Body of pancreas (tissue), 4 donors: ENCODE measurements at regions not wholly inside any gene's neighbourhood (a gene's known extent, or its start where the extent isn't known, plus 50 kb on each side); places are given as distances from the start of the nearest gene placed in this dataset.

Experiments used
- ATAC-seq: fragments of 150-250 bp; one replicate; pipeline ENCODE4 v1.9.1; 2016
- DNase-seq, 4 donors: peaks; one replicate each; pipeline ENCODE4 v3.0.0-alpha.2; 2019
- H3K27ac ChIP-seq, 4 donors: fragments of 200-600 bp; sonication (generic); 1 replicate in 3 of 4; 2 replicates in 1 of 4; pipeline versions ENCODE4 v1.5.1 to v1.6.1; 2016 to 2019; ENCODE audit warnings: mild to moderate bottlenecking in 1 of 4, mixed read lengths in 1 of 4, moderate library complexity in 1 of 4
- H3K27me3 ChIP-seq, 2 donors: fragments of 200-600 bp; sonication (generic); one replicate each; pipeline ENCODE4 v1.6.0; 2016; ENCODE audit warnings: mild to moderate bottlenecking in 1 of 2
- H3K36me3 ChIP-seq, 2 donors: fragments of 200-600 bp; sonication (generic); replicated peaks in 1 of 2; 2 replicates each; pipeline ENCODE4 v1.5.1; 2016; ENCODE audit warnings: low read depth in 2 of 2; ENCODE audit not compliant: insufficient read depth in 1 of 2
- H3K4me1 ChIP-seq: fragments of 200-600 bp; sonication (generic); one replicate; pipeline ENCODE4 v1.6.0; 2016
- H3K4me3 ChIP-seq, 2 donors: fragments of 200-600 bp; sonication (generic); 1 replicate in 1 of 2; 2 replicates in 1 of 2; pipeline ENCODE4 v1.5.1; 2016 to 2019
- H3K9me3 ChIP-seq, 3 donors: fragments of 200-600 bp; sonication (generic); 1 replicate in 2 of 3; 2 replicates in 1 of 3; pipeline ENCODE4 v1.5.1; 2016
- CTCF ChIP-seq, 7 experiments: fragments of 450-650 bp in 4 of 7; fragments of 200-600 bp in 3 of 7; sonication (generic) in 3 of 7; IDR thresholded peaks; one replicate each; pipeline ENCODE4 v1.5.1; 2016 to 2019; ENCODE audit warnings: antibody characterized with exemption in 7 of 7
- POLR2A ChIP-seq, 3 donors: fragments of 450-650 bp; IDR thresholded peaks; one replicate each; pipeline ENCODE4 v1.6.1; 2016; ENCODE audit warnings: antibody characterized with exemption in 3 of 3, mild to moderate bottlenecking in 2 of 3
- WGBS, 2 donors: methylation state at CpG; one replicate each; pipeline ENCODE4 v1.1.5; 2017; 5-methylcytosine and 5-hydroxymethylcytosine counted together
- intact Hi-C: fragments of 100-400 bp; cut with DNase I; formaldehyde crosslinking; loops from one replicate; pipeline ENCODE4 v1.15.1; 2023

- no peaks in the 10 kb centered on the region for H3K4me1 ChIP-seq
- 55 to 64% methylated on average over 4 of the region's 4 CpGs for WGBS, 2 donors
These were observed 390.9 kb downstream of the CDH7 start for GRCh38 chr18:66141716-66142115.

GRCh38 chr18:66138642-66139041 is 387.8 kb downstream of the CDH7 start:
- ATAC-seq (no peak), DNase-seq (no peak)
- intact Hi-C loops: no loop called here
- no peak for TF ChIP-seq CTCF (IDR thresholded peaks at IDR 0.05)
- Histone ChIP-seq H3K27me3 (no peaks in the 10 kb centered on the region), H3K9me3 (no peaks in the 10 kb centered on the region), H3K27ac (no peak overlapping the region), H3K4me3 (no peak overlapping the region), H3K4me1 (no peaks in the 10 kb centered on the region), H3K36me3 (no peaks in the 10 kb centered on the region)
- WGBS, 2 donors: 86% methylated on average over 5 of the region's 5 CpGs

More at GRCh38 chr18:66141716-66142115, 390.9 kb downstream of the CDH7 start:
- H3K36me3 ChIP-seq: no peaks in the 10 kb centered on the region
- intact Hi-C loops: no loop called here
- TF ChIP-seq POLR2A (IDR thresholded peaks at IDR 0.05) (no peak), CTCF (IDR thresholded peaks at IDR 0.05) (no peak)
- DNase-seq: no peak
- no peak for ATAC-seq
- H3K27ac ChIP-seq: no peak overlapping the region
- no peaks in the 10 kb centered on the region for H3K27me3 ChIP-seq
- no peak overlapping the region for H3K4me3 ChIP-seq
- H3K9me3 ChIP-seq: no peaks in the 10 kb centered on the region

GRCh38 chr18:66136039-66136438 is 385.2 kb downstream of the CDH7 start:
- no peaks in the 10 kb centered on the region for H3K9me3 ChIP-seq
- no peaks in the 10 kb centered on the region for H3K4me1 ChIP-seq
- H3K36me3 ChIP-seq: no peaks in the 10 kb centered on the region
- no peak overlapping the region for H3K27ac ChIP-seq
- TF ChIP-seq POLR2A (IDR thresholded peaks at IDR 0.05) (no peak), CTCF (IDR thresholded peaks at IDR 0.05) (no peak)
- DNase-seq: no peak
- ATAC-seq: no peak
- WGBS, 2 donors: 71 to 77% methylated on average over 1 of the region's 1 CpG
- H3K27me3 ChIP-seq: no peaks in the 10 kb centered on the region
- intact Hi-C loops: no loop called here
- no peak overlapping the region for H3K4me3 ChIP-seq

- TF ChIP-seq CTCF (IDR thresholded peaks at IDR 0.05) (no peak), POLR2A (IDR thresholded peaks at IDR 0.05) (no peak)
- H3K36me3 ChIP-seq: no peaks in the 10 kb centered on the region
- WGBS, 2 donors: 54 to 56% methylated on average over 4 of the region's 4 CpGs
- DNase-seq: no peak
- no peak for ATAC-seq
- H3K27ac ChIP-seq: no peak overlapping the region
- H3K4me1 ChIP-seq: no peaks in the 10 kb centered on the region
- intact Hi-C loops: no loop called here
- H3K27me3 ChIP-seq: no peaks in the 10 kb centered on the region
- H3K9me3 ChIP-seq: no peaks in the 10 kb centered on the region
- H3K4me3 ChIP-seq: no peak overlapping the region
These were observed 378.4 kb downstream of the CDH7 start for GRCh38 chr18:66129248-66129647.

- intact Hi-C loops: no loop called here
- TF ChIP-seq CTCF (IDR thresholded peaks at IDR 0.05) (no peak), POLR2A (IDR thresholded peaks at IDR 0.05) (no peak)
- 48 to 51% methylated on average over 2 of the region's 2 CpGs for WGBS, 2 donors
These were observed 375.5 kb downstream of the CDH7 start for GRCh38 chr18:66126266-66126665.

More at GRCh38 chr18:66126266-66126665, 375.5 kb downstream of the CDH7 start:
- Histone ChIP-seq H3K27me3 (no peaks in the 10 kb centered on the region), H3K36me3 (no peaks in the 10 kb centered on the region), H3K27ac (no peak overlapping the region), H3K4me1 (no peaks in the 10 kb centered on the region), H3K9me3 (no peaks in the 10 kb centered on the region), H3K4me3 (no peak overlapping the region)
- no peak for DNase-seq
- ATAC-seq: no peak
